GM12878 (cell line): ENCODE measurements at regions not wholly inside any gene's neighbourhood (a gene's known extent, or its start where the extent isn't known, plus 50 kb on each side); places are given as distances from the start of the nearest gene placed in this dataset.

ENCODE experiments used
- CEBPZ ChIP-seq: fragments of 150-350 bp; IDR thresholded peaks from 2 replicates; pipeline ENCODE4 v1.6.1; 2016; ENCODE audit warnings: low read depth, low read length
- CUX1 ChIP-seq: IDR thresholded peaks from 2 replicates; pipeline ENCODE4 v1.6.1; 2012; ENCODE audit warnings: improper control_type of control experiment, low read depth, low read length; ENCODE audit not compliant: insufficient replicate concordance
- HCFC1 ChIP-seq: fragments of 150-350 bp; IDR thresholded peaks from 2 replicates; pipeline ENCODE4 v1.6.1; 2014; ENCODE audit warnings: low read length
- IKZF1 ChIP-seq: fragments of 450-650 bp; conservative IDR thresholded peaks from 2 replicates; pipeline ENCODE4 v1.6.1; 2017; ENCODE audit warnings: antibody characterized with exemption, mild to moderate bottlenecking
- POLR2AphosphoS2 ChIP-seq: IDR thresholded peaks from 2 replicates; pipeline ENCODE4 v1.6.1; 2011; ENCODE audit warnings: low read depth, mild to moderate bottlenecking, low read length, improper control_type of control experiment, moderate library complexity
- SIN3A ChIP-seq: IDR thresholded peaks from 2 replicates; pipeline ENCODE4 v1.6.1; 2012; ENCODE audit warnings: low read depth, low read length, improper control_type of control experiment
- SMAD5 ChIP-seq: IDR thresholded peaks from 2 replicates; pipeline ENCODE4 v1.6.1; 2016; ENCODE audit warnings: antibody characterized with exemption, low read depth
- YBX1 ChIP-seq: fragments of 450-650 bp; IDR thresholded peaks from 2 replicates; pipeline ENCODE4 v1.6.1; 2016; ENCODE audit warnings: antibody characterized with exemption
- ZNF217 ChIP-seq: fragments of 450-650 bp; IDR thresholded peaks from 2 replicates; pipeline ENCODE4 v1.6.1; 2017; ENCODE audit warnings: antibody characterized with exemption, mild to moderate bottlenecking

- no peak for TF ChIP-seq POLR2AphosphoS2
- TF ChIP-seq IKZF1 = no peak
- TF ChIP-seq YBX1 = no peak
- no peak for TF ChIP-seq SMAD5
- TF ChIP-seq ZNF217 = no peak
- TF ChIP-seq HCFC1 = no peak
- no peak for TF ChIP-seq CUX1
- TF ChIP-seq CEBPZ = no peak
- TF ChIP-seq SIN3A = no peak
Measured at GRCh38 chr5:38706376-38706775, 139.4 kb upstream of the OSMR start (continued).
